SK-N-DZ (cell line): ENCODE measurements at regions not wholly inside any gene's neighbourhood (a gene's known extent, or its start where the extent isn't known, plus 50 kb on each side); places are given as distances from the start of the nearest gene placed in this dataset.
A peak's percentile ranks its signal among the peaks of the same experiment; 100 is the strongest.

ENCODE experiments used
- DNase-seq: peaks from one replicate; pipeline ENCODE4 v3.0.0-alpha.2; 2015; ENCODE audit warnings: low spot score

GRCh38 chr16:80418517-80419355 lies 122.1 kb upstream of the DYNLRB2 start:
- DNase-seq = no peak

- no peak for DNase-seq
These were observed 123.0 kb upstream of the DYNLRB2 start for GRCh38 chr16:80417706-80418271.

- no peak for DNase-seq
These were observed 132.8 kb upstream of the DYNLRB2 start for GRCh38 chr16:80408014-80408413.

GRCh38 chr16:80407265-80407987 lies 133.4 kb upstream of the DYNLRB2 start:
- DNase-seq = no peak

- no peak for DNase-seq
These were observed 135.9 kb upstream of the DYNLRB2 start for GRCh38 chr16:80404847-80405246.

GRCh38 chr16:80403894-80404293 lies 136.9 kb upstream of the DYNLRB2 start:
- DNase-seq = no peak

GRCh38 chr16:80390871-80391489 lies 149.8 kb upstream of the DYNLRB2 start:
- no peak for DNase-seq

GRCh38 chr16:80390046-80390445 lies 150.7 kb upstream of the DYNLRB2 start:
- DNase-seq = no peak

GRCh38 chr16:80389338-80389737 lies 151.5 kb upstream of the DYNLRB2 start:
- no peak for DNase-seq

GRCh38 chr16:80387318-80387921 lies 153.4 kb upstream of the DYNLRB2 start:
- DNase-seq = no peak

- no peak for DNase-seq
These were observed 155.9 kb upstream of the DYNLRB2 start for GRCh38 chr16:80384862-80385261.

- DNase-seq = no peak
These were observed 160.3 kb upstream of the DYNLRB2 start for GRCh38 chr16:80380514-80380913.

- DNase-seq = no peak
These were observed 163.5 kb upstream of the DYNLRB2 start for GRCh38 chr16:80377096-80377956.

- no peak for DNase-seq
These were observed 164.8 kb upstream of the DYNLRB2 start for GRCh38 chr16:80375973-80376372.

- DNase-seq = no peak
These were observed 165.3 kb upstream of the DYNLRB2 start for GRCh38 chr16:80375513-80375912.

GRCh38 chr16:80372341-80372740 lies 168.5 kb upstream of the DYNLRB2 start:
- no peak for DNase-seq

GRCh38 chr16:80369138-80369958 lies 171.4 kb upstream of the DYNLRB2 start:
- peak; percentile 48 for DNase-seq

- no peak for DNase-seq
These were observed 173.6 kb upstream of the DYNLRB2 start for GRCh38 chr16:80367037-80367658.

GRCh38 chr16:80366023-80366422 lies 174.8 kb upstream of the DYNLRB2 start:
- DNase-seq = no peak
